Activated CD8-positive, alpha-beta memory T cell treated with anti-CD3 and anti-CD28 coated beads for 24 hours (primary cell): ENCODE measurements at regions not wholly inside any gene's neighbourhood (a gene's known extent, or its start where the extent isn't known, plus 50 kb on each side); places are given as distances from the start of the nearest gene placed in this dataset.
A peak's percentile ranks its signal among the peaks of the same experiment; 100 is the strongest.

ENCODE experiments used
- DNase-seq: peaks from one replicate; pipeline ENCODE4 v3.0.0-alpha.2; 2020

GRCh38 chr2:226063704-226064440 is 664.4 kb downstream of the NYAP2 start:
- no peak for DNase-seq

GRCh38 chr2:226059961-226060627 is 660.6 kb downstream of the NYAP2 start:
- DNase-seq = no peak

GRCh38 chr2:226057914-226058313 is 658.4 kb downstream of the NYAP2 start:
- no peak for DNase-seq

- no peak for DNase-seq
Measured at GRCh38 chr2:226057365-226057764, 657.9 kb downstream of the NYAP2 start.

- no peak for DNase-seq
Measured at GRCh38 chr2:226052772-226053416, 653.4 kb downstream of the NYAP2 start.

GRCh38 chr2:226050822-226051221 is 651.3 kb downstream of the NYAP2 start:
- DNase-seq = no peak

GRCh38 chr2:226048611-226049010 is 649.1 kb downstream of the NYAP2 start:
- no peak for DNase-seq

- DNase-seq = no peak
Measured at GRCh38 chr2:226045080-226045479, 645.6 kb downstream of the NYAP2 start.

- no peak for DNase-seq
Measured at GRCh38 chr2:226040344-226040900, 640.9 kb downstream of the NYAP2 start.

GRCh38 chr2:226037526-226037925 is 638.0 kb downstream of the NYAP2 start:
- no peak for DNase-seq

GRCh38 chr2:226031647-226032501 is 632.4 kb downstream of the NYAP2 start:
- DNase-seq = no peak

- DNase-seq = peak; percentile 67
Measured at GRCh38 chr2:226030788-226031646, 631.5 kb downstream of the NYAP2 start.

- DNase-seq = no peak
Measured at GRCh38 chr2:226030369-226030768, 630.9 kb downstream of the NYAP2 start.

- DNase-seq = no peak
Measured at GRCh38 chr2:226023946-226024345, 624.4 kb downstream of the NYAP2 start.

- no peak for DNase-seq
Measured at GRCh38 chr2:226023383-226023782, 623.9 kb downstream of the NYAP2 start.

GRCh38 chr2:226020956-226021355 is 621.4 kb downstream of the NYAP2 start:
- DNase-seq = no peak

- no peak for DNase-seq
Measured at GRCh38 chr2:226020176-226020575, 620.7 kb downstream of the NYAP2 start.

GRCh38 chr2:226018641-226019040 is 619.1 kb downstream of the NYAP2 start:
- no peak for DNase-seq

GRCh38 chr2:226017537-226017936 is 618.0 kb downstream of the NYAP2 start:
- DNase-seq = no peak

- DNase-seq = no peak
Measured at GRCh38 chr2:226017107-226017506, 617.6 kb downstream of the NYAP2 start.

- DNase-seq = no peak
Measured at GRCh38 chr2:226011716-226012450, 612.4 kb downstream of the NYAP2 start.
